ENCODE measurements at regions not wholly inside any gene's neighbourhood (a gene's known extent, or its start where the extent isn't known, plus 50 kb on each side); places are given as distances from the start of the nearest gene placed in this dataset.
A peak's percentile ranks its signal among the peaks of the same experiment; 100 is the strongest.

- Histone ChIP-seq H3K4me1 (ENCODE audit: insufficient read depth, low read length) (peaks cover 8% of the 10 kb centered on the region), H3K27ac (ENCODE audit: low read depth, low read length) (no peak overlapping the region), H3K9me3 (ENCODE audit: insufficient read depth, low read depth, low read length) (no peaks in the 10 kb centered on the region), H3K9ac (ENCODE audit: low read length) (no peak overlapping the region), H3K4me2 (ENCODE audit: low read length) (no peak overlapping the region), H3K79me2 (ENCODE audit: insufficient read depth, low read length) (no peaks in the 10 kb centered on the region), H2AFZ (ENCODE audit: low read depth, low read length) (no peak overlapping the region), H4K20me1 (ENCODE audit: insufficient read depth, low read length) (no peaks in the 10 kb centered on the region), H3K27me3 (ENCODE audit: insufficient read depth, low read length) (no peaks in the 10 kb centered on the region), H3K4me3 (ENCODE audit: insufficient read depth, low read depth, low read length) (no peak overlapping the region), H3K36me3 (ENCODE audit: insufficient read depth, low read length) (no peaks in the 10 kb centered on the region)
- peak overlapping the region; percentile 6 for H3K27ac Mint-ChIP-seq (ENCODE audit: unreplicated experiment)
- DNase-seq (ENCODE audit: low read depth): peak; percentile 4
- peaks cover 12% of the 10 kb centered on the region for H3K4me1 Mint-ChIP-seq (ENCODE audit: low read depth, unreplicated experiment)
- peak; percentile 20 for FAIRE-seq
- H3K4me3 Mint-ChIP-seq (ENCODE audit: unreplicated experiment): no peak overlapping the region
- H3K36me3 Mint-ChIP-seq (ENCODE audit: low read depth, unreplicated experiment): no peaks in the 10 kb centered on the region
- TF ChIP-seq CTCF (IDR thresholded peaks at IDR 0.05; ENCODE audit: insufficient read depth, low read depth, low read length) (no peak), EZH2 (IDR thresholded peaks at IDR 0.05; ENCODE audit: insufficient read depth, low read length) (no peak)
- no peaks in the 10 kb centered on the region for H3K9me3 Mint-ChIP-seq (ENCODE audit: unreplicated experiment)
- H3K27me3 Mint-ChIP-seq (ENCODE audit: low read depth, unreplicated experiment): no peaks in the 10 kb centered on the region
Observed at GRCh38 chrX:40849906-40850823, 114.8 kb upstream of the MED14 start.

- H3K27me3 ChIP-seq (ENCODE audit: insufficient read depth, low read length): no peaks in the 10 kb centered on the region
- no peaks in the 10 kb centered on the region for H4K20me1 ChIP-seq (ENCODE audit: insufficient read depth, low read length)
- TF ChIP-seq CTCF (IDR thresholded peaks at IDR 0.05; ENCODE audit: insufficient read depth, low read depth, low read length) (no peak), EZH2 (IDR thresholded peaks at IDR 0.05; ENCODE audit: insufficient read depth, low read length) (no peak)
- DNase-seq (ENCODE audit: low read depth): no peak
- H3K36me3 Mint-ChIP-seq (ENCODE audit: low read depth, unreplicated experiment): no peaks in the 10 kb centered on the region
- no peak overlapping the region for H3K27ac Mint-ChIP-seq (ENCODE audit: unreplicated experiment)
- no peak overlapping the region for H3K9ac ChIP-seq (ENCODE audit: low read length)
- H3K79me2 ChIP-seq (ENCODE audit: insufficient read depth, low read length): no peaks in the 10 kb centered on the region
- H3K36me3 ChIP-seq (ENCODE audit: insufficient read depth, low read length): no peaks in the 10 kb centered on the region
- no peak overlapping the region for H3K4me3 ChIP-seq (ENCODE audit: insufficient read depth, low read depth, low read length)
- H3K4me1 Mint-ChIP-seq (ENCODE audit: low read depth, unreplicated experiment): peaks cover 5% of the 10 kb centered on the region
- H2AFZ ChIP-seq (ENCODE audit: low read depth, low read length): no peak overlapping the region
- H3K27ac ChIP-seq (ENCODE audit: low read depth, low read length): no peak overlapping the region
- H3K4me2 ChIP-seq (ENCODE audit: low read length): no peak overlapping the region
- no peaks in the 10 kb centered on the region for H3K27me3 Mint-ChIP-seq (ENCODE audit: low read depth, unreplicated experiment)
- H3K9me3 ChIP-seq (ENCODE audit: insufficient read depth, low read depth, low read length): no peaks in the 10 kb centered on the region
- H3K4me3 Mint-ChIP-seq (ENCODE audit: unreplicated experiment): no peak overlapping the region
- no peaks in the 10 kb centered on the region for H3K4me1 ChIP-seq (ENCODE audit: insufficient read depth, low read length)
- H3K9me3 Mint-ChIP-seq (ENCODE audit: unreplicated experiment): no peaks in the 10 kb centered on the region
- no peak for FAIRE-seq
Observed at GRCh38 chrX:40852586-40852985, 117.2 kb upstream of the MED14 start.
